ENCODE measurements at regions not wholly inside any gene's neighbourhood (a gene's known extent, or its start where the extent isn't known, plus 50 kb on each side); places are given as distances from the start of the nearest gene placed in this dataset.
"Not testable (repeated sequence)": the region's sequence is repeated elsewhere in the genome, so short reads cannot be mapped to it uniquely, and the experiment has no call there.

DNA sequence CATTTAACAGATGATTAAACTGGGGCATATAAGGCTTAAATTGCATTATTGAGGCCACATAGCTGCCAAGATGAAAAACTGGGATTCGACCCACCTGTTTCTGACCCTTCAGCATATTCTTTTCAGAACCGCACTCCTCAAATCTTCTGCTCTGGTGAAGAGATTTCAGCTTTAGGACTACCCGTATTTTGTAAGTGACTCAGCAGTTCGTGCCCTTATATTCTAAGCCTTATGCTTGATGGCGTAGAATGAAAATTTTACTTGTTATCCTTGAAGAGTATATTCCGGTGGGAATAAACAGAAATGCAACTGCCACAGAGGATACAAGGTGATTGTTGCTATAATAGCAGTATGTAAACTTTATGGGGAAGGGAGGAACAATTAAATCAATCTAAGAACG is 657.1 kb downstream of the DOK5 start:
- no peak overlapping the region for H3K4me3 ChIP-seq (ENCODE audit: low read length)
- no peak for DNase-seq (ENCODE audit: low read depth)
- TF ChIP-seq, protein P1, sequence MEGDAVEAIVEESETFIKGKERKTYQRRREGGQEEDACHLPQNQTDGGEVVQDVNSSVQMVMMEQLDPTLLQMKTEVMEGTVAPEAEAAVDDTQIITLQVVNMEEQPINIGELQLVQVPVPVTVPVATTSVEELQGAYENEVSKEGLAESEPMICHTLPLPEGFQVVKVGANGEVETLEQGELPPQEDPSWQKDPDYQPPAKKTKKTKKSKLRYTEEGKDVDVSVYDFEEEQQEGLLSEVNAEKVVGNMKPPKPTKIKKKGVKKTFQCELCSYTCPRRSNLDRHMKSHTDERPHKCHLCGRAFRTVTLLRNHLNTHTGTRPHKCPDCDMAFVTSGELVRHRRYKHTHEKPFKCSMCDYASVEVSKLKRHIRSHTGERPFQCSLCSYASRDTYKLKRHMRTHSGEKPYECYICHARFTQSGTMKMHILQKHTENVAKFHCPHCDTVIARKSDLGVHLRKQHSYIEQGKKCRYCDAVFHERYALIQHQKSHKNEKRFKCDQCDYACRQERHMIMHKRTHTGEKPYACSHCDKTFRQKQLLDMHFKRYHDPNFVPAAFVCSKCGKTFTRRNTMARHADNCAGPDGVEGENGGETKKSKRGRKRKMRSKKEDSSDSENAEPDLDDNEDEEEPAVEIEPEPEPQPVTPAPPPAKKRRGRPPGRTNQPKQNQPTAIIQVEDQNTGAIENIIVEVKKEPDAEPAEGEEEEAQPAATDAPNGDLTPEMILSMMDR (conservative IDR thresholded peaks at IDR 0.05; ENCODE audit: low read depth, low read length) = no peak

GRCh38 chr20:55117577-55117976 is 642.2 kb downstream of the DOK5 start:
- DNase-seq (ENCODE audit: low read depth); H3K4me3 ChIP-seq (ENCODE audit: low read length): not testable (repeated sequence)

GRCh38 chr20:55116598-55116997 is 641.2 kb downstream of the DOK5 start:
- TF ChIP-seq, protein P1 (conservative IDR thresholded peaks at IDR 0.05; ENCODE audit: low read depth, low read length) = no peak
- DNase-seq (ENCODE audit: low read depth) = no peak
- no peak overlapping the region for H3K4me3 ChIP-seq (ENCODE audit: low read length)

DNA sequence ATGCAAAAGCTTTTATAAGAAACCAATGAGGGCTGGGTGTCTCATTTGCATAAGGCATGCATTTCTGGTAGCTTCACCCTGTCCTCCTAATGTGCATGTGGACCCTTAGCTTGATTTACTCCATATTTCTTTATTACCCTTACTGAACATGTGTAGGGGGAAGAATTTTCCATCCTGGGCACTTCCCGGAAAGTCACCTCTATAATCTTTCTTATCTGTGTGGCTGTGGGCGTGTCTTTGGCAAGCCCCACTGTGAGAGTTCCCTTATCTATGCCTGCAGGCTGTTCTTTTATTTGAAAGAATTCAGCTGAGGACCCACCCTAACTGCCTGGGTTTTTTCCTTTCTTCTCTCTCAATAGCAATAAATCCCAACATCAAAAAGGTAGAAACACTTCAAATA is 627.8 kb downstream of the DOK5 start:
- no peak overlapping the region for H3K4me3 ChIP-seq (ENCODE audit: low read length)
- TF ChIP-seq, protein P1 (conservative IDR thresholded peaks at IDR 0.05; ENCODE audit: low read depth, low read length) = no peak
- DNase-seq (ENCODE audit: low read depth) = no peak

GRCh38 chr20:55099251-55099650 is 623.9 kb downstream of the DOK5 start:
- no peak overlapping the region for H3K4me3 ChIP-seq (ENCODE audit: low read length)
- DNase-seq (ENCODE audit: low read depth) = no peak
- TF ChIP-seq, protein P1 (conservative IDR thresholded peaks at IDR 0.05; ENCODE audit: low read depth, low read length) = no peak

GRCh38 chr20:55097621-55098020 is 622.2 kb downstream of the DOK5 start:
- TF ChIP-seq, protein P1 (conservative IDR thresholded peaks at IDR 0.05; ENCODE audit: low read depth, low read length) = no peak
- no peak overlapping the region for H3K4me3 ChIP-seq (ENCODE audit: low read length)
- no peak for DNase-seq (ENCODE audit: low read depth)

- H3K4me3 ChIP-seq (ENCODE audit: low read length) = no peak overlapping the region
- DNase-seq (ENCODE audit: low read depth) = no peak
- TF ChIP-seq, protein P1 (conservative IDR thresholded peaks at IDR 0.05; ENCODE audit: low read depth, low read length) = no peak
These were observed 620.5 kb downstream of the DOK5 start for GRCh38 chr20:55095745-55096400.

Data from retinal pigment epithelial cell (primary cell).